ENCODE measurements at regions not wholly inside any gene's neighbourhood (a gene's known extent, or its start where the extent isn't known, plus 50 kb on each side); places are given as distances from the start of the nearest gene placed in this dataset.
"Not testable (repeated sequence)": the region's sequence is repeated elsewhere in the genome, so short reads cannot be mapped to it uniquely, and the experiment has no call there.

GRCh38 chr6:109875973-109876372 is 102.1 kb upstream of the GPR6 start:
- Mint-ChIP-seq H3K27ac (ENCODE audit: unreplicated experiment) (no peak overlapping the region), H3K36me3 (ENCODE audit: insufficient read depth, unreplicated experiment) (no peaks in the 10 kb centered on the region), H3K4me3 (ENCODE audit: low read depth, unreplicated experiment) (no peak overlapping the region), H3K27me3 (ENCODE audit: unreplicated experiment) (no peaks in the 10 kb centered on the region), H3K9me3 (ENCODE audit: low read depth, unreplicated experiment) (peaks cover 3% of the 10 kb centered on the region), H3K4me1 (ENCODE audit: low read depth, unreplicated experiment) (peaks cover 8% of the 10 kb centered on the region)
- CTCF ChIA-PET = no interaction called here
- intact Hi-C loops (cut with micrococcal nuclease; ENCODE audit: unreplicated experiment) = no loop called here
- BruUV-seq (replicated peaks) = no TSS peak
- TF ChIP-seq, protein P1, sequence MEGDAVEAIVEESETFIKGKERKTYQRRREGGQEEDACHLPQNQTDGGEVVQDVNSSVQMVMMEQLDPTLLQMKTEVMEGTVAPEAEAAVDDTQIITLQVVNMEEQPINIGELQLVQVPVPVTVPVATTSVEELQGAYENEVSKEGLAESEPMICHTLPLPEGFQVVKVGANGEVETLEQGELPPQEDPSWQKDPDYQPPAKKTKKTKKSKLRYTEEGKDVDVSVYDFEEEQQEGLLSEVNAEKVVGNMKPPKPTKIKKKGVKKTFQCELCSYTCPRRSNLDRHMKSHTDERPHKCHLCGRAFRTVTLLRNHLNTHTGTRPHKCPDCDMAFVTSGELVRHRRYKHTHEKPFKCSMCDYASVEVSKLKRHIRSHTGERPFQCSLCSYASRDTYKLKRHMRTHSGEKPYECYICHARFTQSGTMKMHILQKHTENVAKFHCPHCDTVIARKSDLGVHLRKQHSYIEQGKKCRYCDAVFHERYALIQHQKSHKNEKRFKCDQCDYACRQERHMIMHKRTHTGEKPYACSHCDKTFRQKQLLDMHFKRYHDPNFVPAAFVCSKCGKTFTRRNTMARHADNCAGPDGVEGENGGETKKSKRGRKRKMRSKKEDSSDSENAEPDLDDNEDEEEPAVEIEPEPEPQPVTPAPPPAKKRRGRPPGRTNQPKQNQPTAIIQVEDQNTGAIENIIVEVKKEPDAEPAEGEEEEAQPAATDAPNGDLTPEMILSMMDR (IDR thresholded peaks at IDR 0.05; ENCODE audit: unreplicated experiment) = no peak
- DNase-seq = no peak

- Mint-ChIP-seq H3K27me3 (ENCODE audit: unreplicated experiment) (no peaks in the 10 kb centered on the region), H3K4me1 (ENCODE audit: low read depth, unreplicated experiment) (peaks cover 8% of the 10 kb centered on the region), H3K36me3 (ENCODE audit: insufficient read depth, unreplicated experiment) (no peaks in the 10 kb centered on the region), H3K4me3 (ENCODE audit: low read depth, unreplicated experiment) (no peak overlapping the region), H3K27ac (ENCODE audit: unreplicated experiment) (no peak overlapping the region), H3K9me3 (ENCODE audit: low read depth, unreplicated experiment) (peaks cover 3% of the 10 kb centered on the region)
- DNase-seq = no peak
- no TSS peak for BruUV-seq (replicated peaks)
- CTCF ChIA-PET = no interaction called here
- TF ChIP-seq, protein P1 (IDR thresholded peaks at IDR 0.05; ENCODE audit: unreplicated experiment) = no peak
- intact Hi-C loops (cut with micrococcal nuclease; ENCODE audit: unreplicated experiment) = no loop called here
These were observed 100.8 kb upstream of the GPR6 start for GRCh38 chr6:109877028-109878004.

- intact Hi-C loops (cut with micrococcal nuclease; ENCODE audit: unreplicated experiment); H3K9me3 Mint-ChIP-seq (ENCODE audit: low read depth, unreplicated experiment); H3K27me3 Mint-ChIP-seq (ENCODE audit: unreplicated experiment); DNase-seq; H3K4me1 Mint-ChIP-seq (ENCODE audit: low read depth, unreplicated experiment); H3K4me3 Mint-ChIP-seq (ENCODE audit: low read depth, unreplicated experiment); BruUV-seq (replicated peaks); H3K27ac Mint-ChIP-seq (ENCODE audit: unreplicated experiment); CTCF ChIA-PET; H3K36me3 Mint-ChIP-seq (ENCODE audit: insufficient read depth, unreplicated experiment): not testable (repeated sequence)
These were observed 100.0 kb upstream of the GPR6 start for GRCh38 chr6:109878005-109878690.

DNA sequence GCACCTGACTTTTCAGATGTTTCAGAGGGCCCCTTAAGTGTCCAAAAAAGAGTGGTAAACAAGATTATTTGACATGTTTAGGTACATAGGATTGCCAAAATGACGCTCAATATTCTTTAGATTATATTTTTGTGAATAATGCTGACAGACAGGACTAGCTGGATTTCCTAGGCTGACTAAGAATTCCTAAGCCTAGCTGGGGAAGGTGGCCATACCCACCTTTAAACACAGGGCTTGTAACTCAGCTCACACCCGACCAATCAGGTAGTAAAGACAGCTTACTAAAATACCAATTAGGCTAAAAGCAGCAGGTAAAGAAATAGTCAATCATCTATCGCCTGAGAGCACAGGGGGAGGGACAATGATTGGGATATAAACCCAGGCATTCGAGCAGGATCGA is 99.0 kb upstream of the GPR6 start:
- H3K4me3 Mint-ChIP-seq (ENCODE audit: low read depth, unreplicated experiment); BruUV-seq (replicated peaks); DNase-seq; H3K27me3 Mint-ChIP-seq (ENCODE audit: unreplicated experiment); CTCF ChIA-PET; H3K4me1 Mint-ChIP-seq (ENCODE audit: low read depth, unreplicated experiment); H3K36me3 Mint-ChIP-seq (ENCODE audit: insufficient read depth, unreplicated experiment); H3K27ac Mint-ChIP-seq (ENCODE audit: unreplicated experiment); H3K9me3 Mint-ChIP-seq (ENCODE audit: low read depth, unreplicated experiment); intact Hi-C loops (cut with micrococcal nuclease; ENCODE audit: unreplicated experiment): not testable (repeated sequence)

- Mint-ChIP-seq H3K9me3 (ENCODE audit: low read depth, unreplicated experiment) (peaks cover 3% of the 10 kb centered on the region), H3K4me3 (ENCODE audit: low read depth, unreplicated experiment) (no peak overlapping the region), H3K27me3 (ENCODE audit: unreplicated experiment) (no peaks in the 10 kb centered on the region), H3K4me1 (ENCODE audit: low read depth, unreplicated experiment) (peaks cover 8% of the 10 kb centered on the region), H3K27ac (ENCODE audit: unreplicated experiment) (no peak overlapping the region), H3K36me3 (ENCODE audit: insufficient read depth, unreplicated experiment) (no peaks in the 10 kb centered on the region)
- intact Hi-C loops (cut with micrococcal nuclease; ENCODE audit: unreplicated experiment) = no loop called here
- TF ChIP-seq, protein P1 (IDR thresholded peaks at IDR 0.05; ENCODE audit: unreplicated experiment) = no peak
- no peak for DNase-seq
- CTCF ChIA-PET = interaction anchor here (0.5 kb wide), 1 partner anchor 628 kb away, joined by 5 read pairs; no protein-coding TSS in a partner anchor
- no TSS peak for BruUV-seq (replicated peaks)
These were observed 98.6 kb upstream of the GPR6 start for GRCh38 chr6:109879521-109879920.

- BruUV-seq (replicated peaks); CTCF ChIA-PET; H3K27ac Mint-ChIP-seq (ENCODE audit: unreplicated experiment); DNase-seq; H3K9me3 Mint-ChIP-seq (ENCODE audit: low read depth, unreplicated experiment); intact Hi-C loops (cut with micrococcal nuclease; ENCODE audit: unreplicated experiment); H3K4me1 Mint-ChIP-seq (ENCODE audit: low read depth, unreplicated experiment); H3K27me3 Mint-ChIP-seq (ENCODE audit: unreplicated experiment); H3K36me3 Mint-ChIP-seq (ENCODE audit: insufficient read depth, unreplicated experiment); H3K4me3 Mint-ChIP-seq (ENCODE audit: low read depth, unreplicated experiment): not testable (repeated sequence)
These were observed 97.0 kb upstream of the GPR6 start for GRCh38 chr6:109881069-109881468.

GRCh38 chr6:109881953-109882490 is 96.1 kb upstream of the GPR6 start:
- H3K4me1 Mint-ChIP-seq (ENCODE audit: low read depth, unreplicated experiment); H3K4me3 Mint-ChIP-seq (ENCODE audit: low read depth, unreplicated experiment); H3K36me3 Mint-ChIP-seq (ENCODE audit: insufficient read depth, unreplicated experiment); DNase-seq; CTCF ChIA-PET; H3K27ac Mint-ChIP-seq (ENCODE audit: unreplicated experiment); intact Hi-C loops (cut with micrococcal nuclease; ENCODE audit: unreplicated experiment); H3K27me3 Mint-ChIP-seq (ENCODE audit: unreplicated experiment); BruUV-seq (replicated peaks); H3K9me3 Mint-ChIP-seq (ENCODE audit: low read depth, unreplicated experiment): not testable (repeated sequence)

Data from Calu3 (cell line).